ENCODE measurements at regions not wholly inside any gene's neighbourhood (a gene's known extent, or its start where the extent isn't known, plus 50 kb on each side); places are given as distances from the start of the nearest gene placed in this dataset.

- peak overlapping the region; percentile 8 to 58 (median 42); a peak in 21 of 22 replicates for H3K4me2 ChIP-seq
Measured at GRCh38 chr11:43555816-43556611, 124.5 kb upstream of the HSD17B12 start.

GRCh38 chr11:43556612-43557375, 123.7 kb upstream of the HSD17B12 start:
- TF ChIP-seq Cebpa-rat (IDR thresholded peaks at IDR 0.05) = no peak
- H3K9ac ChIP-seq = no peak overlapping the region
- peaks cover 20 to 47% (median 34%) of the 10 kb centered on the region in 11 experiments for H3K27me3 ChIP-seq
- H3K4me3 ChIP-seq = no peak overlapping the region
- H3K4me2 ChIP-seq = peak overlapping the region in 7 of 11 experiments; percentile 10 to 42 (median 28); a peak in 10 of 22 replicates
- no peaks in the 10 kb centered on the region for H4K20me1 ChIP-seq
- H3K36me3 ChIP-seq = no peaks in the 10 kb centered on the region
- no peak overlapping the region for H3K27ac ChIP-seq
- H3K4me1 ChIP-seq = peaks cover 19 to 42% (median 26%) of the 10 kb centered on the region in 10 experiments; a peak in 19 of 20 replicates
- no peaks in the 10 kb centered on the region for H3K9me3 ChIP-seq (replicated peaks in 1 of 11)

More at GRCh38 chr11:43555816-43556611, 124.5 kb upstream of the HSD17B12 start:
- peaks cover 20 to 47% (median 34%) of the 10 kb centered on the region in 11 experiments for H3K27me3 ChIP-seq
- TF ChIP-seq Cebpa-rat (IDR thresholded peaks at IDR 0.05) = no peak
- no peak overlapping the region for H3K9ac ChIP-seq
- no peak overlapping the region for H3K27ac ChIP-seq
- H3K4me1 ChIP-seq = peaks cover 19 to 42% (median 26%) of the 10 kb centered on the region in 10 experiments; a peak in 19 of 20 replicates
- no peaks in the 10 kb centered on the region for H3K9me3 ChIP-seq (replicated peaks in 1 of 11)
- no peak overlapping the region for H3K4me3 ChIP-seq
- no peaks in the 10 kb centered on the region for H4K20me1 ChIP-seq
- no peaks in the 10 kb centered on the region for H3K36me3 ChIP-seq

DNA sequence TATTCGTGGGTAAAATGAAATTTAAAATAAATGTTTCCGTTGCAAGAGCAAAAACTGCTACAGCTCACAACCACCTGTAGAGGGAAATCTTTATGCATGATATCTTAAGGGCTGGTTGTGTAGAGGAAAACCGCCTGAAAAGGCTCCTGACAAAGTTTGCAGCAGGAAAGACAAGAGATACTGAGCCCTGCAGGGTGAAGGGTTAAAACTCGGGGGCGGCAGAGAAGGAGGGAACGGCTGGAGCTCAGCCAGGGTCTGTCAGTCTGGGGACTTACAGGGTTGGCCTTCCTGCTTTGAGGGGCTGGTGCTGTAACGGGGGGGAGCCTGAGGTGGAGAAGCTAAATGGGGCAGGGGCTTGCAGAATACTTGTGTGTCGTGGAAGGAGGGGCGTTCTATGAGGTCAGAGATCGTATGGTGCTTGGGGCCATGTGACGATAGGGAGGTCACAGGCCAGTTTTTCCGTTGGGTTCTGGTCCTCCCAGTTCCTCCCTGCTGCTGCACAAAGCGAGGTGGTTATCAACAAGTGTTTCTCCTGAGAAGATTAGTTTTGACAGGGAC, 122.9 kb upstream of the HSD17B12 start:
- no peak overlapping the region for H3K9ac ChIP-seq
- H3K9me3 ChIP-seq (replicated peaks in 1 of 11) = no peaks in the 10 kb centered on the region
- peaks cover 20 to 47% (median 34%) of the 10 kb centered on the region in 11 experiments for H3K27me3 ChIP-seq
- H3K36me3 ChIP-seq = no peaks in the 10 kb centered on the region
- peaks cover 19 to 42% (median 26%) of the 10 kb centered on the region in 10 experiments; a peak in 19 of 20 replicates for H3K4me1 ChIP-seq
- H3K27ac ChIP-seq = no peak overlapping the region
- no peak overlapping the region for H3K4me3 ChIP-seq
- TF ChIP-seq Cebpa-rat (IDR thresholded peaks at IDR 0.05) = no peak
- H4K20me1 ChIP-seq = no peaks in the 10 kb centered on the region
- peak overlapping the region in 9 of 11 experiments; percentile 9 to 42 (median 26); a peak in 12 of 22 replicates for H3K4me2 ChIP-seq

GRCh38 chr11:43558146-43558545, 122.4 kb upstream of the HSD17B12 start:
- peak overlapping the region in 7 of 11 experiments; percentile 3 to 68 (median 26); a peak in 7 of 22 replicates for H3K4me2 ChIP-seq
- H3K4me1 ChIP-seq = peaks cover 19 to 42% (median 26%) of the 10 kb centered on the region in 10 experiments; a peak in 19 of 20 replicates
- no peaks in the 10 kb centered on the region for H4K20me1 ChIP-seq
- no peak for TF ChIP-seq Cebpa-rat (IDR thresholded peaks at IDR 0.05)
- H3K27me3 ChIP-seq = peaks cover 20 to 47% (median 34%) of the 10 kb centered on the region in 11 experiments
- H3K27ac ChIP-seq = no peak overlapping the region
- H3K9ac ChIP-seq = no peak overlapping the region
- no peaks in the 10 kb centered on the region for H3K9me3 ChIP-seq (replicated peaks in 1 of 11)
- H3K4me3 ChIP-seq = no peak overlapping the region
- no peaks in the 10 kb centered on the region for H3K36me3 ChIP-seq

DNA sequence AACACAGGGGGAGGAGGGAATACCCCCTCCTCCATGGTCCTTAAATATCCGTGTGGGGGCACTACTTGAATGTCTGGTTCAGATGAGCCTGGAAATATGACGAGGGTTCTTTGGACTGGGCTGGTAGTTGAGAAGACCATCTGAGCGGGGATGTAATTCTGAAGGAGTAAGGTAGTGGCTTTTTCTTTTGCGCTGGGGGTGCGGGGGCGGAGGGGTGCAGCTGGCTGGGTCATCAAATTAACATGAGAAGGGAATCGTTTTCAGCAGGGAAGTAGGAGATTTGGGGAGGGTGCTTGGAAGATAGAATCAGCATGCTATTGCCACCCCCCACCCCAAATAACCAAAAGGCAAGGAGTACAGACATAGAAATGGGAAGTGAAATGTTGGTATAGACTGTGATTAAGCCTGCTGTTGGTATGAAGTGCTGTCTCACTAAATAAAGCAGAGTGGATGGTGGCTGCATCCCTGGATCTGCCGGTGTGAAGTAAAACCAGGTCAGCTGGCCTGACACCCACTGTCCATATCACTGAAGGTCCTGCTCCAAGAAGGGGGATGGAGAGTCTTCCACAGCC, 121.9 kb upstream of the HSD17B12 start:
- H3K4me2 ChIP-seq = peak overlapping the region in 6 of 11 experiments; percentile 3 to 68 (median 56); a peak in 10 of 22 replicates
- H3K4me1 ChIP-seq = peaks cover 19 to 42% (median 26%) of the 10 kb centered on the region in 10 experiments; a peak in 19 of 20 replicates
- H3K36me3 ChIP-seq = no peaks in the 10 kb centered on the region
- H4K20me1 ChIP-seq = no peaks in the 10 kb centered on the region
- no peak overlapping the region for H3K4me3 ChIP-seq
- H3K27me3 ChIP-seq = peaks cover 20 to 47% (median 34%) of the 10 kb centered on the region in 11 experiments
- no peak overlapping the region for H3K9ac ChIP-seq
- TF ChIP-seq Cebpa-rat (IDR thresholded peaks at IDR 0.05) = no peak
- no peak overlapping the region for H3K27ac ChIP-seq
- H3K9me3 ChIP-seq (replicated peaks in 1 of 11) = no peaks in the 10 kb centered on the region

DNA sequence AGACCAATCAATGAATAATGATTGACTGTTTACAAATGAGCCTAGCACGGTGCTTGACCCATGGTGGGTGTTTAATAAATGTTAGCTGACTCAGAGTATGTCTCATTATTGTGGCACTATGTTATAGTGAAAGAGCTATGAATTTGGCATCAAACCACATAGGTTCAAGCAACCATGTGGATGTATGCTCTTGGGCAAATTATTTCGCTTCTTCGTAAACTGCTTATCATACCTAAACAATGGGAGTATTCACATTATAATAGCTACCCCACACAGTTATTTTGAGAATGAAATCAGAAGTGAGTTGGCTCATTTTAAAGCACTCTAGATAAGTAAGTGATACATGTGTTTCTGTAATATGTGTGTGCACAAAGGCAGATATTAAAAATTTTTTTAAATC, 118.7 kb upstream of the HSD17B12 start:
- Histone ChIP-seq H3K36me3 (no peaks in the 10 kb centered on the region), H3K9ac (no peak overlapping the region), H3K4me2 (no peak overlapping the region), H3K4me3 (no peak overlapping the region), H3K27me3 (peaks cover 18 to 30% (median 26%) of the 10 kb centered on the region in 11 experiments), H4K20me1 (no peaks in the 10 kb centered on the region), H3K27ac (no peak overlapping the region), H3K9me3 (replicated peaks in 1 of 11) (no peaks in the 10 kb centered on the region), H3K4me1 (peaks cover 6 to 29% (median 12%) of the 10 kb centered on the region in 10 experiments; a peak in 17 of 20 replicates)
- TF ChIP-seq Cebpa-rat (IDR thresholded peaks at IDR 0.05) = no peak

- H3K4me3 ChIP-seq = no peak overlapping the region
- TF ChIP-seq Cebpa-rat (IDR thresholded peaks at IDR 0.05) = no peak
Measured at GRCh38 chr11:43567396-43567975, 113.1 kb upstream of the HSD17B12 start.

GRCh38 chr11:43573233-43573632, 107.3 kb upstream of the HSD17B12 start:
- no peak for TF ChIP-seq Cebpa-rat (IDR thresholded peaks at IDR 0.05)
- H3K4me2 ChIP-seq = no peak overlapping the region
- peaks cover 49 to 62% (median 56%) of the 10 kb centered on the region in 11 experiments for H3K27me3 ChIP-seq
- H3K4me3 ChIP-seq = no peak overlapping the region
- H3K4me1 ChIP-seq = peaks cover 0 to 6% (median 3%) of the 10 kb centered on the region in 10 experiments; a peak in 7 of 20 replicates
- peaks cover 0 to 38% (median 7%) of the 10 kb centered on the region in 11 experiments; a peak in 7 of 22 replicates for H4K20me1 ChIP-seq
- no peak overlapping the region for H3K27ac ChIP-seq
- no peaks in the 10 kb centered on the region for H3K36me3 ChIP-seq
- H3K9ac ChIP-seq = no peak overlapping the region
- H3K9me3 ChIP-seq (replicated peaks in 1 of 11) = peaks cover 0 to 9% (median 0%) of the 10 kb centered on the region in 11 experiments; a peak in 5 of 22 replicates

More at GRCh38 chr11:43567396-43567975, 113.1 kb upstream of the HSD17B12 start:
- Histone ChIP-seq H3K4me1 (no peaks in the 10 kb centered on the region), H3K9ac (no peak overlapping the region), H3K27ac (no peak overlapping the region), H4K20me1 (no peaks in the 10 kb centered on the region), H3K27me3 (peaks cover 0 to 5% (median 0%) of the 10 kb centered on the region in 11 experiments; a peak in 4 of 22 replicates), H3K4me2 (no peak overlapping the region), H3K36me3 (no peaks in the 10 kb centered on the region), H3K9me3 (replicated peaks in 1 of 11) (no peaks in the 10 kb centered on the region)
